ENCODE measurements at regions not wholly inside any gene's neighbourhood (a gene's known extent, or its start where the extent isn't known, plus 50 kb on each side); places are given as distances from the start of the nearest gene placed in this dataset.
"Not testable (repeated sequence)": the region's sequence is repeated elsewhere in the genome, so short reads cannot be mapped to it uniquely, and the experiment has no call there.

GRCh38 chr7:123324283-123324682 is 124.5 kb upstream of the SLC13A1 start:
- Histone ChIP-seq H3K27ac (ENCODE audit: low read depth, low read length) (no peak overlapping the region), H3K36me3 (ENCODE audit: control insufficient read depth, insufficient read depth, low read length) (no peaks in the 10 kb centered on the region), H3K4me1 (ENCODE audit: control insufficient read depth, insufficient read depth, low read length) (no peaks in the 10 kb centered on the region), H3K9ac (ENCODE audit: extremely low read depth, low read length, poor library complexity, severe bottlenecking) (no peak overlapping the region), H3K27me3 (ENCODE audit: control insufficient read depth, insufficient read depth, low read length, poor library complexity, severe bottlenecking) (no peaks in the 10 kb centered on the region), H3K9me3 (ENCODE audit: control insufficient read depth, low read length) (peaks cover 12% of the 10 kb centered on the region), H3K4me3 (ENCODE audit: low read length) (no peak overlapping the region)
- no peaks in the 10 kb centered on the region for H3K36me3 Mint-ChIP-seq (ENCODE audit: low read depth)
- DNase-seq, result no peak
- peaks cover 25% of the 10 kb centered on the region for H3K9me3 Mint-ChIP-seq
- H3K27ac Mint-ChIP-seq, result no peak overlapping the region
- WGBS, 2 experiments (ENCODE audit: insufficient coverage in 1 of 2, insufficient read length in 1 of 2), result 59 to 85% methylated on average over 2 of the region's 2 CpGs
- no peaks in the 10 kb centered on the region for H3K27me3 Mint-ChIP-seq (ENCODE audit: insufficient read depth)
- H3K4me3 Mint-ChIP-seq, result no peak overlapping the region
- TF ChIP-seq, protein P1, sequence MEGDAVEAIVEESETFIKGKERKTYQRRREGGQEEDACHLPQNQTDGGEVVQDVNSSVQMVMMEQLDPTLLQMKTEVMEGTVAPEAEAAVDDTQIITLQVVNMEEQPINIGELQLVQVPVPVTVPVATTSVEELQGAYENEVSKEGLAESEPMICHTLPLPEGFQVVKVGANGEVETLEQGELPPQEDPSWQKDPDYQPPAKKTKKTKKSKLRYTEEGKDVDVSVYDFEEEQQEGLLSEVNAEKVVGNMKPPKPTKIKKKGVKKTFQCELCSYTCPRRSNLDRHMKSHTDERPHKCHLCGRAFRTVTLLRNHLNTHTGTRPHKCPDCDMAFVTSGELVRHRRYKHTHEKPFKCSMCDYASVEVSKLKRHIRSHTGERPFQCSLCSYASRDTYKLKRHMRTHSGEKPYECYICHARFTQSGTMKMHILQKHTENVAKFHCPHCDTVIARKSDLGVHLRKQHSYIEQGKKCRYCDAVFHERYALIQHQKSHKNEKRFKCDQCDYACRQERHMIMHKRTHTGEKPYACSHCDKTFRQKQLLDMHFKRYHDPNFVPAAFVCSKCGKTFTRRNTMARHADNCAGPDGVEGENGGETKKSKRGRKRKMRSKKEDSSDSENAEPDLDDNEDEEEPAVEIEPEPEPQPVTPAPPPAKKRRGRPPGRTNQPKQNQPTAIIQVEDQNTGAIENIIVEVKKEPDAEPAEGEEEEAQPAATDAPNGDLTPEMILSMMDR (conservative IDR thresholded peaks at IDR 0.05), result no peak
- H3K4me1 Mint-ChIP-seq, result no peaks in the 10 kb centered on the region

GRCh38 chr7:123323689-123324088 is 123.9 kb upstream of the SLC13A1 start:
- Mint-ChIP-seq H3K36me3 (ENCODE audit: low read depth) (no peaks in the 10 kb centered on the region), H3K4me1 (no peaks in the 10 kb centered on the region), H3K9me3 (peaks cover 25% of the 10 kb centered on the region), H3K27me3 (ENCODE audit: insufficient read depth) (no peaks in the 10 kb centered on the region), H3K27ac (no peak overlapping the region), H3K4me3 (no peak overlapping the region)
- Histone ChIP-seq H3K27me3 (ENCODE audit: control insufficient read depth, insufficient read depth, low read length, poor library complexity, severe bottlenecking) (no peaks in the 10 kb centered on the region), H3K4me1 (ENCODE audit: control insufficient read depth, insufficient read depth, low read length) (no peaks in the 10 kb centered on the region), H3K4me3 (ENCODE audit: low read length) (no peak overlapping the region), H3K27ac (ENCODE audit: low read depth, low read length) (no peak overlapping the region), H3K9ac (ENCODE audit: extremely low read depth, low read length, poor library complexity, severe bottlenecking) (no peak overlapping the region), H3K36me3 (ENCODE audit: control insufficient read depth, insufficient read depth, low read length) (no peaks in the 10 kb centered on the region), H3K9me3 (ENCODE audit: control insufficient read depth, low read length) (peaks cover 12% of the 10 kb centered on the region)
- TF ChIP-seq, protein P1 (conservative IDR thresholded peaks at IDR 0.05), result no peak
- DNase-seq, result no peak

DNA sequence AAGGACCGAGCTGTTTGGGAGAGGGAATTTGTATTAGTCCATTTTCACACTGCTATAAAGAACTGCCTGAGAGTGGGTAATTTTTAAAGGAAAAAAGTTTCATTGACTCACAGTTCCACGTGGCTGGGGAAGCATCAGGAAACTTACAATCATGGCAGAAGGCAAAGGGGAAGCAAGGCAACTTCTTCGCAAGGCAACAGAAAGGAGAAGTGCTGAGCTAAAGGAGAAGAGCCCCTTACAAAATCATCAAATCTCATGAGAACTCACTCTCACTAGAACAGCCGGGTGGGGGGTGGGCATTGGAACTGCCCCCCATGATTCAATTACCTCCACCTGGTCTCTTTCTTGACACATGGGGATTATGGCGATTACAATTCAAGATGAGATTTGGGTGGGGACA is 121.8 kb upstream of the SLC13A1 start:
- not testable (repeated sequence) for H3K4me1 Mint-ChIP-seq; H3K27ac ChIP-seq (ENCODE audit: low read depth, low read length); H3K9ac ChIP-seq (ENCODE audit: extremely low read depth, low read length, poor library complexity, severe bottlenecking); H3K36me3 ChIP-seq (ENCODE audit: control insufficient read depth, insufficient read depth, low read length); H3K27ac Mint-ChIP-seq; H3K27me3 Mint-ChIP-seq (ENCODE audit: insufficient read depth); H3K36me3 Mint-ChIP-seq (ENCODE audit: low read depth); H3K27me3 ChIP-seq (ENCODE audit: control insufficient read depth, insufficient read depth, low read length, poor library complexity, severe bottlenecking); H3K4me1 ChIP-seq (ENCODE audit: control insufficient read depth, insufficient read depth, low read length); DNase-seq; H3K4me3 ChIP-seq (ENCODE audit: low read length); H3K4me3 Mint-ChIP-seq
- 89 to 100% methylated on average over 2 to 5 of the region's 5 CpGs for WGBS, 2 experiments (ENCODE audit: insufficient coverage in 1 of 2, insufficient read length in 1 of 2)
- H3K9me3 ChIP-seq (ENCODE audit: control insufficient read depth, low read length), result peaks cover 12% of the 10 kb centered on the region
- H3K9me3 Mint-ChIP-seq, result peaks cover 25% of the 10 kb centered on the region

- DNase-seq, result no peak
- no peaks in the 10 kb centered on the region for H3K4me1 Mint-ChIP-seq
- H3K27ac Mint-ChIP-seq, result no peak overlapping the region
- H3K4me3 ChIP-seq (ENCODE audit: low read length), result no peak overlapping the region
- H3K9me3 ChIP-seq (ENCODE audit: control insufficient read depth, low read length), result peaks cover 12% of the 10 kb centered on the region
- no peaks in the 10 kb centered on the region for H3K27me3 ChIP-seq (ENCODE audit: control insufficient read depth, insufficient read depth, low read length, poor library complexity, severe bottlenecking)
- TF ChIP-seq, protein P1 (conservative IDR thresholded peaks at IDR 0.05), result no peak
- WGBS, 2 experiments (ENCODE audit: insufficient coverage in 1 of 2, insufficient read length in 1 of 2), result 86 to 87% methylated on average over 3 of the region's 3 CpGs
- H3K36me3 Mint-ChIP-seq (ENCODE audit: low read depth), result no peaks in the 10 kb centered on the region
- no peaks in the 10 kb centered on the region for H3K27me3 Mint-ChIP-seq (ENCODE audit: insufficient read depth)
- H3K9ac ChIP-seq (ENCODE audit: extremely low read depth, low read length, poor library complexity, severe bottlenecking), result no peak overlapping the region
- H3K36me3 ChIP-seq (ENCODE audit: control insufficient read depth, insufficient read depth, low read length), result no peaks in the 10 kb centered on the region
- H3K4me3 Mint-ChIP-seq, result no peak overlapping the region
- peaks cover 25% of the 10 kb centered on the region for H3K9me3 Mint-ChIP-seq
- H3K27ac ChIP-seq (ENCODE audit: low read depth, low read length), result no peak overlapping the region
- H3K4me1 ChIP-seq (ENCODE audit: control insufficient read depth, insufficient read depth, low read length), result no peaks in the 10 kb centered on the region
Measured at GRCh38 chr7:123319911-123320310, 120.1 kb upstream of the SLC13A1 start.

Data from endodermal cell (in vitro differentiated cells).